ENCODE measurements at regions not wholly inside any gene's neighbourhood (a gene's known extent, or its start where the extent isn't known, plus 50 kb on each side); places are given as distances from the start of the nearest gene placed in this dataset.
"Not testable (repeated sequence)": the region's sequence is repeated elsewhere in the genome, so short reads cannot be mapped to it uniquely, and the experiment has no call there.

DNA sequence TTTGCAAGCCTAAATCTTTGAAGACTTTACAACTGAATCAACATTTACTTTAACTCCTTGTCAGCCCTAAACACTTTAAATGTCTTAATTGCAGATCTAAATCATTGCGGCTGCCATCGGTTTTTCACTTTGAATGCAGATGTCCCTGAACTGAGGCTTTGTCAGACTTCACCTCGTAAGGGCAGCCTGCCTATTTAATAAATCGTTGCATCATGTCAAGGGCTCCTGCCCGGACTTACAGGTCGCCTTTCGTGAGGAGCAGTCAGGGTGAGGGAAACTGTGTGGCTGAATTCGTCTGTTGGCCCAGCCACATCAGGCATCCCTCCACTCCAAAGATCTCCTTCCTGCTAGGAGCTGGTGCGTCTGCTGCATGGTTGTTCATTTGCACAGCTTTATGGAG is 368.2 kb upstream of the NPVF start:
- no peak for TF ChIP-seq POLR2AphosphoS5 (IDR thresholded peaks at IDR 0.05; ENCODE audit: low read depth, low read length)
- TF ChIP-seq PAX5 (IDR thresholded peaks at IDR 0.05; ENCODE audit: insufficient read depth, low read length, severe bottlenecking): no peak
- TF ChIP-seq POU2F2 (IDR thresholded peaks at IDR 0.05; ENCODE audit: low read depth, low read length): no peak
- TF ChIP-seq POLR2A (IDR thresholded peaks at IDR 0.05; ENCODE audit: low read depth, low read length): no peak
- no peak for TF ChIP-seq SPI1 (IDR thresholded peaks at IDR 0.05; ENCODE audit: low read depth, low read length)
- TF ChIP-seq TAF1 (IDR thresholded peaks at IDR 0.05; ENCODE audit: low read depth, low read length): no peak
- DNase-seq (ENCODE audit: insufficient read length, low spot score) (no peak), FAIRE-seq (no peak)

DNA sequence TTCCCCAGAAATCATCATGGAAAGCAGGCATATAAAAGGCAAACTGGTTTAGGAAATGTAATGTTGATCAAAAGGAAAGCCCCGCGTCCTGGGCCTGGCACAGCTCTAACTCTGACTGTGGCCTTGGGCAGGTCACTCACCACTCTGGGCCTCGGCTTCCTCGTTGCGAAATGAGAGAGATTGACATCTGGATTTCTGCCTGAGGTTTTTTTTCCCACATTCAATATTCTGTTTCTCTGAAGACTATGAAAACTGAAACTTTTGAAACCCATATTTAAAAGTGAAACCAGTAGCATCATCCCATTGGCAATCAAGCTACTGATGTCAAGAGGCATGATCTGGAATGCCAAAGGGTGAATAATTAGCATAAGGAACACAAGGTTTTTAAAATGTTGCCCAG is 369.7 kb upstream of the NPVF start:
- TF ChIP-seq POU2F2 (IDR thresholded peaks at IDR 0.05; ENCODE audit: low read depth, low read length) (no peak), POLR2A (IDR thresholded peaks at IDR 0.05; ENCODE audit: low read depth, low read length) (no peak), PAX5 (IDR thresholded peaks at IDR 0.05; ENCODE audit: insufficient read depth, low read length, severe bottlenecking) (no peak), TAF1 (IDR thresholded peaks at IDR 0.05; ENCODE audit: low read depth, low read length) (no peak), POLR2AphosphoS5 (IDR thresholded peaks at IDR 0.05; ENCODE audit: low read depth, low read length) (no peak), SPI1 (IDR thresholded peaks at IDR 0.05; ENCODE audit: low read depth, low read length) (no peak)
- FAIRE-seq (no peak), DNase-seq (ENCODE audit: insufficient read length, low spot score) (no peak)

DNA sequence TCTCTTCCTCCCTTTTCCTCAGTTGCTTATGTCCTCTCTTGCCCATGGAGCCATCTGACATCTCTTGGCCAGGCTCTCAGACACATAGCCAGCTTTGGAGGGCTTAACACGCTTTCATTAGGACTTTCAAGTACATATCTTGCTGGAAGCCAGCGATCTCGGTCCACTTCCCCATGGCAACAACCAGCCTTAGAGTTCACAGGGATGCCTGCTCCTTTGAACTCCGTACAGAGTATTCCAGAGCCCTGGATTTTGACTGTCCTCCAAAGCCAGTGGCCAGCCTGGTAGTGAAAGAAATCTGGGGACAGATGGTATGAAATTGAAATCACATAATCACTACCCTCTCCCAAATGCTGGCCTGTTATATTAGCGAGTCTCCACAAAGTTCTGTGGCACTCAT is 370.5 kb upstream of the NPVF start:
- DNase-seq (ENCODE audit: insufficient read length, low spot score): no peak
- no peak for FAIRE-seq
- TF ChIP-seq PAX5 (IDR thresholded peaks at IDR 0.05; ENCODE audit: insufficient read depth, low read length, severe bottlenecking): no peak
- no peak for TF ChIP-seq POU2F2 (IDR thresholded peaks at IDR 0.05; ENCODE audit: low read depth, low read length)
- TF ChIP-seq POLR2AphosphoS5 (IDR thresholded peaks at IDR 0.05; ENCODE audit: low read depth, low read length): no peak
- TF ChIP-seq TAF1 (IDR thresholded peaks at IDR 0.05; ENCODE audit: low read depth, low read length): no peak
- no peak for TF ChIP-seq SPI1 (IDR thresholded peaks at IDR 0.05; ENCODE audit: low read depth, low read length)
- TF ChIP-seq POLR2A (IDR thresholded peaks at IDR 0.05; ENCODE audit: low read depth, low read length): no peak

DNA sequence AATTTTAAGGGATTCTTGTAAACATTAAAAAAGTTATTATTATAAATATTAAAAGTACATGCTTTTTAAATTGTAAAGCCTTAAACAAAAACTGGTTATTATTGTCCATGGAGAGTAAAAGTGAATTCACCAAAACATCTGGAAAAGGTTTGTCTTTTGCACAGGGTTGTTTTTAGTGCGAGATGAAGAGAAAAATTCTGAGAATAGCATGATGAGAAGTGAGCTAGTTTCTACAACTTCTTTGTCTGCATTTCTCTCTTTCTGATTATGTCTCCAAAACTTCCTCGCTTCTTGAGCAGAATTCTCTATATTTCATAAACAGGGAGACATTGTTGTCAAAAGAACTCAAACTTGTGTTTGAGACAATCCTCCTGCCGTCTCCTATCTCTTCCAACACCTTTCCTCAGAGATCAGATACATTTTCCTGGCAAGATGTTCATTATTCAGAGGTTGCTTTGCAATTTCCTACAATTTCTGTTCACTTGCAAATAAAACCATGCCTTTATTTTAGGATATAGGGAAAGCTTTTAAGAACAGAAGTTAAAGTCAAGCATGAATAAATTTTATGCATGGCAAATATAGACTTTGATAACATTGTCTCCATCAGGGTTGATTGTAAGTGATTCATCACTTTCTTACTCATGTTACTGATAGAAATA is 372.1 kb upstream of the NPVF start:
- FAIRE-seq (no peak), DNase-seq (ENCODE audit: insufficient read length, low spot score) (no peak)
- TF ChIP-seq POLR2AphosphoS5 (IDR thresholded peaks at IDR 0.05; ENCODE audit: low read depth, low read length) (no peak), POU2F2 (IDR thresholded peaks at IDR 0.05; ENCODE audit: low read depth, low read length) (no peak), TAF1 (IDR thresholded peaks at IDR 0.05; ENCODE audit: low read depth, low read length) (no peak), SPI1 (IDR thresholded peaks at IDR 0.05; ENCODE audit: low read depth, low read length) (no peak), POLR2A (IDR thresholded peaks at IDR 0.05; ENCODE audit: low read depth, low read length) (no peak)

DNA sequence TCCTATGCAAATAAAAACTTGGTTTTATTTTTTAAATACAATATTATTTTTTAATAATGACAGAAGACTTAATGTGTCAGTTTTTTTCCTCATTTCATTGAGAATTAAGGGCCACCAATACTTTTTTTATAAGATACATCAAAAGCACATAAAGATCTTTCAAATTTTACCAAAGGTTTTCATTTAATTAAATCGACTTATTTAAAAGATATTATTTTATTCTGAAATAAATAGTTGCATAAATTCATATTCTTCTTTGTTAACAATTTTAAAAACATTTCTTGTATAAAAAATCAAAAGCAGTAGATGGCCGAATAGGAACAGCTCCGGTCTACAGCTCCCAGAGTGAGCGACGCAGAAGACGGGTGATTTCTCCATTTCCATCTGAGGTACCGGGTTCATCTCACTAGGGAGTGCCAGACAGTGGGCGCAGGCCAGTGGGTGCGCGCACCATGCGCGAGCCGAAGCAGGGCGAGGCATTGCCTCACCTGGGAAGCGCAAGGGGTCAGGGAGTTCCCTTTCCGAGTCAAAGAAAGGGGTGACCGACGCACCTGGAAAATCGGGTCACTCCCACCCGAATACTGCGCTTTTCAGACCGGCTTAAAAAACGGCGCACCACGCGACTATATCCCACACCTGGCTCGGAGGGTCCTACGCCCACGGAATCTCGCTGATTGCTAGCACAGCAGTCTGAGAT is 374.6 kb upstream of the NPVF start:
- DNase-seq (ENCODE audit: insufficient read length, low spot score); FAIRE-seq: not testable (repeated sequence)

DNA sequence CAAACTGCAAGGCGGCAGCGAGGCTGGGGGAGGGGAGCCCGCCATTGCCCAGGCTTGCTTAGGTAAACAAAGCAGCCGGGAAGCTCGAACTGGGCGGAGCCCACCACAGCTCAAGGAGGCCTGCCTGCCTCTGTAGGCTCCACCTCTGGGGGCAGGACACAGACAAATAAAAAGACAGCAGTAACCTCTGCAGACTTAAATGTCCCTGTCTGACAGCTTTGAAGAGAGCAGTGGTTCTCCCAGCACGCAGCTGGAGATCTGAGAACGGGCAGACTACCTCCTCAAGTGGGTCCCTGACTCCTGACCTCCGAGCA is 375.1 kb upstream of the NPVF start:
- not testable (repeated sequence) for FAIRE-seq; DNase-seq (ENCODE audit: insufficient read length, low spot score)

DNA sequence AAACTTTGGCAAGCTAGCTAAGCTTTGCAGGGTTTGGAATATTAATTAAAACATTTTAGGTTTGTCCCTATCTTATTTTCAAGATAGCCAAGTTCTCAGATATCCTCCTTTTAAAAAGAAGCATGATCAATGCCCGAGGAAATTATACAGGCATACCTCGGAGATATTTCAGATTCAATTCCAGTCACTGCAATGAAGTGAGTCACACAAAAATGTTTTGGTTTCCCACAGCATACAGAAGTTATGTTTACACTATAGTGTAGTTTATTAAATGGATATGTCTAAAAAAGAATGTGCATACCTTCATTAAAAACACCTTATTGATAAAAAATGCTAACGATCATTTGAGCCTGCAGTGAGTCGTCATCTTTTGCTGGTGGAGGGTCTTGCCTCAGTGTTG is 382.9 kb upstream of the NPVF start:
- FAIRE-seq: no peak
- no peak for DNase-seq (ENCODE audit: insufficient read length, low spot score)

DNA sequence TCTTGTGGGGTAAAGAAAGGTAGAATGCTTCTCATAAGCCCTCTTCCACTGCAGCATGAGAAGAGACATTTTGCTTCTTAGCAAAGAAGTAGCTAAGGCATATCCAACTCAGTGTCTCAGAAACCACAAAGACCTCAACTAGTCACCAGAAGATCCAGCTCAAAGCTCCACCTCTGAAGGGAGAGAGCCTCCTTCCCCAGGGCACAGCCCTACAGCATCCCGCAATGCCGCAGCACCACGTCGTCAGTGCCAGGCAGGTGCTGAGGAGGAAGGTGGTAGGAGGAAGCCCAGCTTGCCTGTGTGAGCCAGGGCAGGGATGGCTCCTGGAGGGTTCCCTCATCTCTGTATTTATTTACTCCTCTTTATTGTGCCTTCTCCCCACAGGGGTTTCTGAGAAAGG is 385.6 kb upstream of the NPVF start:
- DNase-seq (ENCODE audit: insufficient read length, low spot score) (no peak), FAIRE-seq (no peak)
- TF ChIP-seq PAX5 (IDR thresholded peaks at IDR 0.05; ENCODE audit: insufficient read depth, low read length, severe bottlenecking): no peak
- TF ChIP-seq POLR2AphosphoS5 (IDR thresholded peaks at IDR 0.05; ENCODE audit: low read depth, low read length): no peak
- no peak for TF ChIP-seq POU2F2 (IDR thresholded peaks at IDR 0.05; ENCODE audit: low read depth, low read length)
- no peak for TF ChIP-seq TAF1 (IDR thresholded peaks at IDR 0.05; ENCODE audit: low read depth, low read length)
- no peak for TF ChIP-seq POLR2A (IDR thresholded peaks at IDR 0.05; ENCODE audit: low read depth, low read length)
- no peak for TF ChIP-seq SPI1 (IDR thresholded peaks at IDR 0.05; ENCODE audit: low read depth, low read length)

More for the DNA sequence above, 382.9 kb upstream of the NPVF start:
- TF ChIP-seq POLR2A (IDR thresholded peaks at IDR 0.05; ENCODE audit: low read depth, low read length) (no peak), POLR2AphosphoS5 (IDR thresholded peaks at IDR 0.05; ENCODE audit: low read depth, low read length) (no peak), SPI1 (IDR thresholded peaks at IDR 0.05; ENCODE audit: low read depth, low read length) (no peak)

DNA sequence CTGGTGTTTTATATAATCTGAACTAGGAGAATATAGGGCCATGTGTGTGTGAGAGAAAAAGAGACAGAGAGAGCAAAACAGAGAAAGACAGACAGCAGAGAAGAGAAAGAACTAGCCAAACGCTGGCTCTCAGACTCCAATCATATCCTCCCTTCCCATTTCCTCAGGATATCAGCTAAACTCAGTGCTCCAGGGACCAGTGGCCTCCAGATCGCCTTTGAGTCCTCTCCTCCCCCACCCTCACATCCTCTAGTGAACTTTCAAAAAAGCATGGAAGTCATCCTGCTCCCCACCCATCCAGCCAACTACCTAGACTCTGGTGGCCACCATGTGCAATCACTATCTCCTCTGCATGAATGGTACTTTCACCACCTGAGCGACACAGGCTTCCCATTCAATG is 386.1 kb upstream of the NPVF start:
- TF ChIP-seq POLR2A (IDR thresholded peaks at IDR 0.05; ENCODE audit: low read depth, low read length) (no peak), SPI1 (IDR thresholded peaks at IDR 0.05; ENCODE audit: low read depth, low read length) (no peak), POU2F2 (IDR thresholded peaks at IDR 0.05; ENCODE audit: low read depth, low read length) (no peak), PAX5 (IDR thresholded peaks at IDR 0.05; ENCODE audit: insufficient read depth, low read length, severe bottlenecking) (no peak), TAF1 (IDR thresholded peaks at IDR 0.05; ENCODE audit: low read depth, low read length) (no peak), POLR2AphosphoS5 (IDR thresholded peaks at IDR 0.05; ENCODE audit: low read depth, low read length) (no peak)
- FAIRE-seq (no peak), DNase-seq (ENCODE audit: insufficient read length, low spot score) (no peak)

DNA sequence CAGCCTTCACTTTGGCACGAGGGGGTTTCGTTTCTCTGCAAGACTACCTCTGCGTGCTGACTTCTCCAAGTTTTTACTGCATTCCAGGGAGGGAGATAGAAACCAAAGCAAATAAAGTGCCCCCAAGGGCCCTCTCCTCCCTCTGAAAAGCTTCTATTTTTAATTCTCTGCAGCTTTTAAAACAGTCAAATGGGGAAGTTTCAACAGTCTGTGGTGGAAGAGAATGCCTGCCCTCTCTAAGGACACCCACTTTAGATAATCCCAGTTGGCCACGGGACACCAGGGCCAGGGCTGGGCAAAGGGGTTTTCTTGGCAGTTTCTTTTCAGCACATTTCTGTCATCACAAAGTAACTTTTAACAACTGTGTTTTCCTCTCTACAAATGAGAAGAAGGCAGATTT is 386.7 kb upstream of the NPVF start:
- FAIRE-seq: no peak
- no peak for DNase-seq (ENCODE audit: insufficient read length, low spot score)
- TF ChIP-seq POLR2A (IDR thresholded peaks at IDR 0.05; ENCODE audit: low read depth, low read length) (no peak), TAF1 (IDR thresholded peaks at IDR 0.05; ENCODE audit: low read depth, low read length) (no peak), POLR2AphosphoS5 (IDR thresholded peaks at IDR 0.05; ENCODE audit: low read depth, low read length) (no peak), SPI1 (IDR thresholded peaks at IDR 0.05; ENCODE audit: low read depth, low read length) (no peak), POU2F2 (IDR thresholded peaks at IDR 0.05; ENCODE audit: low read depth, low read length) (no peak), PAX5 (IDR thresholded peaks at IDR 0.05; ENCODE audit: insufficient read depth, low read length, severe bottlenecking) (no peak)
